HG03342 (cell line): ENCODE measurements at regions not wholly inside any gene's neighbourhood (a gene's known extent, or its start where the extent isn't known, plus 50 kb on each side); places are given as distances from the start of the nearest gene placed in this dataset.
A peak's percentile ranks its signal among the peaks of the same experiment; 100 is the strongest.
"Not testable (repeated sequence)": the region's sequence is repeated elsewhere in the genome, so short reads cannot be mapped to it uniquely, and the experiment has no call there.

Experiments
- ATAC-seq: cut with Tn5 transposase; IDR thresholded peaks from one replicate; pipeline ENCODE4 v1.9.1; 2021; ENCODE audit warnings: mild to moderate bottlenecking, moderate library complexity; ENCODE audit not compliant: unreplicated experiment

- not testable (repeated sequence) for ATAC-seq
Observed at GRCh38 chr2:89202518-89202917, 511.0 kb downstream of the RPIA start.

GRCh38 chr2:89205153-89205552 is 513.7 kb downstream of the RPIA start:
- peak; percentile 77 for ATAC-seq

- ATAC-seq, result not testable (repeated sequence)
Observed at GRCh38 chr2:89208144-89208932, 516.9 kb downstream of the RPIA start.

GRCh38 chr2:89213151-89213550 is 521.7 kb downstream of the RPIA start:
- ATAC-seq, result not testable (repeated sequence)

GRCh38 chr2:89213811-89214210 is 522.3 kb downstream of the RPIA start:
- not testable (repeated sequence) for ATAC-seq

- ATAC-seq, result not testable (repeated sequence)
Observed at GRCh38 chr2:89221474-89221873, 530.0 kb downstream of the RPIA start.

GRCh38 chr2:89222063-89222732 is 530.7 kb downstream of the RPIA start:
- not testable (repeated sequence) for ATAC-seq

GRCh38 chr2:89224803-89225202 is 533.3 kb downstream of the RPIA start:
- ATAC-seq, result not testable (repeated sequence)

- ATAC-seq, result not testable (repeated sequence)
Observed at GRCh38 chr2:89229979-89230378, 538.5 kb downstream of the RPIA start.

GRCh38 chr2:89231241-89231640 is 539.8 kb downstream of the RPIA start:
- not testable (repeated sequence) for ATAC-seq

GRCh38 chr2:89233931-89234330 is 542.5 kb downstream of the RPIA start:
- not testable (repeated sequence) for ATAC-seq

- not testable (repeated sequence) for ATAC-seq
Observed at GRCh38 chr2:89234818-89235466, 543.5 kb downstream of the RPIA start.

GRCh38 chr2:89236832-89237450 is 545.5 kb downstream of the RPIA start:
- ATAC-seq, result not testable (repeated sequence)

- not testable (repeated sequence) for ATAC-seq
Observed at GRCh38 chr2:89237783-89238182, 546.3 kb downstream of the RPIA start.

- ATAC-seq, result peak; percentile 98
Observed at GRCh38 chr2:89243114-89243700, 551.7 kb downstream of the RPIA start.

- ATAC-seq, result not testable (repeated sequence)
Observed at GRCh38 chr2:89244407-89244806, 552.9 kb downstream of the RPIA start.

GRCh38 chr2:89245478-89245877 is 554.0 kb downstream of the RPIA start:
- not testable (repeated sequence) for ATAC-seq

GRCh38 chr2:89246027-89246426 is 554.6 kb downstream of the RPIA start:
- ATAC-seq, result not testable (repeated sequence)

GRCh38 chr2:89246620-89247019 is 555.1 kb downstream of the RPIA start:
- not testable (repeated sequence) for ATAC-seq

- not testable (repeated sequence) for ATAC-seq
Observed at GRCh38 chr2:89255013-89255412, 563.5 kb downstream of the RPIA start.

GRCh38 chr2:89273443-89273842 is 582.0 kb downstream of the RPIA start:
- not testable (repeated sequence) for ATAC-seq
